ENCODE measurements at regions not wholly inside any gene's neighbourhood (a gene's known extent, or its start where the extent isn't known, plus 50 kb on each side); places are given as distances from the start of the nearest gene placed in this dataset.

DNA sequence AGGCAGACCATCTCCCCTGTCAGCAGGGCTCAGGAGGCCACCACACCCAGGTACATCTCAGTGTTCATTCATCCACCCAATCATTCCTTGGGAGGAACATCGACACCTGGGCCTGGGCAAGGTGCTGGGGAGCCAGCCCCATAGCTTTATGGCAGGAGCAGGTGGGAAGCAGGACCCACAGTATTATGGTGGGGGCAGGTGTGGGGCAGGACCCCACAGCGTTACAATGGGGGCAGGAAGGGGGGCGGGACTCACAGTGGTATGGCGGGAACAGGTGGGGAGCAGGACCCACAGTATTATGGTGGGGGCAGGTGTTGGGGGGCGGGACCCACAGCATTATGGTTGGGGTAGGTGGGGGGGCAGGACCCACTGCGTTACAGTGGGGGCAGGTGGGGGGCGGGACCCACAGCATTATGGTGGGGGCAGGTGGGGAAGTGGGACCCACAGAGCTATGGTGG lies 128.9 kb upstream of the HS6ST1 start:
- H3K4me3 Mint-ChIP-seq: no peak overlapping the region
- DNase-seq (ENCODE audit: low spot score) (no peak), ATAC-seq (no peak)
- peaks cover 16% of the 10 kb centered on the region for H3K4me1 Mint-ChIP-seq
- H3K9me3 Mint-ChIP-seq: peaks cover 10% of the 10 kb centered on the region
- CTCF ChIA-PET: no interaction called here
- no peak for TF ChIP-seq JAZF1 (CRISPR knock-in tag; IDR thresholded peaks at IDR 0.05)
- TF ChIP-seq, protein P1, sequence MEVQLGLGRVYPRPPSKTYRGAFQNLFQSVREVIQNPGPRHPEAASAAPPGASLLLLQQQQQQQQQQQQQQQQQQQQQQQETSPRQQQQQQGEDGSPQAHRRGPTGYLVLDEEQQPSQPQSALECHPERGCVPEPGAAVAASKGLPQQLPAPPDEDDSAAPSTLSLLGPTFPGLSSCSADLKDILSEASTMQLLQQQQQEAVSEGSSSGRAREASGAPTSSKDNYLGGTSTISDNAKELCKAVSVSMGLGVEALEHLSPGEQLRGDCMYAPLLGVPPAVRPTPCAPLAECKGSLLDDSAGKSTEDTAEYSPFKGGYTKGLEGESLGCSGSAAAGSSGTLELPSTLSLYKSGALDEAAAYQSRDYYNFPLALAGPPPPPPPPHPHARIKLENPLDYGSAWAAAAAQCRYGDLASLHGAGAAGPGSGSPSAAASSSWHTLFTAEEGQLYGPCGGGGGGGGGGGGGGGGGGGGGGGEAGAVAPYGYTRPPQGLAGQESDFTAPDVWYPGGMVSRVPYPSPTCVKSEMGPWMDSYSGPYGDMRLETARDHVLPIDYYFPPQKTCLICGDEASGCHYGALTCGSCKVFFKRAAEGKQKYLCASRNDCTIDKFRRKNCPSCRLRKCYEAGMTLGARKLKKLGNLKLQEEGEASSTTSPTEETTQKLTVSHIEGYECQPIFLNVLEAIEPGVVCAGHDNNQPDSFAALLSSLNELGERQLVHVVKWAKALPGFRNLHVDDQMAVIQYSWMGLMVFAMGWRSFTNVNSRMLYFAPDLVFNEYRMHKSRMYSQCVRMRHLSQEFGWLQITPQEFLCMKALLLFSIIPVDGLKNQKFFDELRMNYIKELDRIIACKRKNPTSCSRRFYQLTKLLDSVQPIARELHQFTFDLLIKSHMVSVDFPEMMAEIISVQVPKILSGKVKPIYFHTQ (CRISPR knock-in tag; IDR thresholded peaks at IDR 0.05): no peak
- TF ChIP-seq ZNF263 (CRISPR knock-in tag; IDR thresholded peaks at IDR 0.05; ENCODE audit: low read depth): no peak
- TF ChIP-seq, protein P2, sequence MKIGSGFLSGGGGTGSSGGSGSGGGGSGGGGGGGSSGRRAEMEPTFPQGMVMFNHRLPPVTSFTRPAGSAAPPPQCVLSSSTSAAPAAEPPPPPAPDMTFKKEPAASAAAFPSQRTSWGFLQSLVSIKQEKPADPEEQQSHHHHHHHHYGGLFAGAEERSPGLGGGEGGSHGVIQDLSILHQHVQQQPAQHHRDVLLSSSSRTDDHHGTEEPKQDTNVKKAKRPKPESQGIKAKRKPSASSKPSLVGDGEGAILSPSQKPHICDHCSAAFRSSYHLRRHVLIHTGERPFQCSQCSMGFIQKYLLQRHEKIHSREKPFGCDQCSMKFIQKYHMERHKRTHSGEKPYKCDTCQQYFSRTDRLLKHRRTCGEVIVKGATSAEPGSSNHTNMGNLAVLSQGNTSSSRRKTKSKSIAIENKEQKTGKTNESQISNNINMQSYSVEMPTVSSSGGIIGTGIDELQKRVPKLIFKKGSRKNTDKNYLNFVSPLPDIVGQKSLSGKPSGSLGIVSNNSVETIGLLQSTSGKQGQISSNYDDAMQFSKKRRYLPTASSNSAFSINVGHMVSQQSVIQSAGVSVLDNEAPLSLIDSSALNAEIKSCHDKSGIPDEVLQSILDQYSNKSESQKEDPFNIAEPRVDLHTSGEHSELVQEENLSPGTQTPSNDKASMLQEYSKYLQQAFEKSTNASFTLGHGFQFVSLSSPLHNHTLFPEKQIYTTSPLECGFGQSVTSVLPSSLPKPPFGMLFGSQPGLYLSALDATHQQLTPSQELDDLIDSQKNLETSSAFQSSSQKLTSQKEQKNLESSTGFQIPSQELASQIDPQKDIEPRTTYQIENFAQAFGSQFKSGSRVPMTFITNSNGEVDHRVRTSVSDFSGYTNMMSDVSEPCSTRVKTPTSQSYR (CRISPR knock-in tag; IDR thresholded peaks at IDR 0.05): no peak
- no peak overlapping the region for H3K27ac Mint-ChIP-seq
- H3K27me3 Mint-ChIP-seq (ENCODE audit: low read depth): no peaks in the 10 kb centered on the region
- no peaks in the 10 kb centered on the region for H3K36me3 Mint-ChIP-seq
- POLR2A ChIA-PET: no interaction called here

DNA sequence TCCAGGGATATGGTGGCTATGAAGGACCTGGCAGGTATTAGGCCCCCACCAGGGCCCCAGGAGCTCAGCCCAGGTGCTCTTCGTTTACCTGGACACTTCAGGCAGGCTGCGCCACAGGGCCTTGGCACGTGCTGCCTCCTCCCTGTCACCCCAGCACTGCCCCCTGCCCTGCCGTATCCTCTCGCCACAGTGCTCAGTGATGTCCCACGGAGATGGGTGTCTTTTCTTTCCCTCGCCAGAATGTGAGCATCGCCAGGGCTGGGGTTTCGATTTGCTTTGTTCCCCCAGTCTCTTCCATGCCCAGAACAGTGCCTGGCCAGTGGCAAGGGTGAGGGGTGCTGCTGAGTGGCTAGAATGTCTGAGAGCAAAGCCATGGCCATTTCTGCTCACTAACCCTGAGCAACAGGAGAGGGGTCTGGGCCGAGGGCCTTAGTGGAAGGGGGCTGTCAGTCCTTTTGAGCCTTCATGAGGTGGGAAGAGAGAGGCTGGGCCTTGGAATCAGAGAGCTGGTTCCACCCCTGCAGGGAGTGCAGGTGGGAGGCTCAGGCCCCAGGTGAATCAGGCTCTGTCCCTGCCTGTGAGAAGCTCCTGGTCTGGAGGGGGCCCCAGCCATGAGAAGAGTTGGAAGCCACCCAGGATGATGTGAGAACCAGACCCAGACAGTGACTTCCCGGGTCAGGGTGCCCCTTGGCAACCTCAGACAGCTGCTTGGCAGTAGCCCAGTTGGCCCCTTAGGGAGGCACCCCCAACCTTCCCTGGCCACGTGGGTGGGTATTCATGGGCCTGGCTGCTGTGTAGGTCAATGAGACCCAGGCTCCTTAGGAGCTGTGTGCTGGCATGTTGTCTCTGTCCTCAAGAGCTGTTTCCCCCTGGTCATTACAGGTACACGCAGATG lies 129.9 kb upstream of the HS6ST1 start:
- no peak overlapping the region for H3K27ac Mint-ChIP-seq

DNA sequence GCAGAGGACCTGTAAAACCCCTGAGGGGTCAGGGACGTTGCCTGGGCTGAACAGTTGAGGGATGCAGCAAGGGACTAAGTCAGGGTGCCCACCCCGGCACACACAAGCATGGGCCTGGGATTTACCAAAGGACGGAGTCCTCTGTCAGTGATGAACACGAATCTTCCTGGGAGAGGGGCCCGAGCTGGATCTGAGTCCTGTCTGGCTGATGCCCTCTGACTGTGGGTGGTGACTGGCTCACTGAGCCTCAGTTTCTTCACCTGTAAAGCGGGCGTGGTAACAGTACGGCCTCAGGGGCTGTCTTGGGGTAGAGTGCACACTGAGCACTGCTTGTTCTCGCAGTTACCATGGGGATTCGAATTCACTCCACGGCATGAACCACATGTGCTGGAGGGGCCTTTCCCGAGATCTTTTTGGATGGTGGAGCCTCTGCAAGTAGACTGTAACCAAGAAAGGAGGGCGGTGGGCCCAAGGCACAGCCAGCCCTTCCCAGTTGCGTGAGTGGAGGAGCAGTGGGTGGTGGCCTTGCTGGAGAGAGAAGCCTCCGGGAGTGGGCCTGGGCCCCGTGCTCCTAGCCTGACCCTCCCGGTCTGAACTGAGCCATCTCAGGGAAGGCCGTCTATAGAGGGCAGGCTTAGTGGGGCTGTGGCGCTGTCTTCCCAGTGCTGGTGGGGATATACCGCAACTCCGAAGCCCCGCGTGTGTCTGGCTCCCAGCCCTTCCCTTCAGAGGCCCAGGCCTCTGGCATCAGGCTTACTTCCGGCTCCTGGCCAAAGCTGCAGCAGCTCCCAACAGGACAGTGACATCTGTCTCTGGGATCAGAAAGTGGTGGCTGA lies 130.8 kb upstream of the HS6ST1 start:
- ChIA-PET POLR2A (no interaction called here), CTCF (no interaction called here)
- H3K27ac Mint-ChIP-seq: peak overlapping the region; percentile 36; the same call in 1 of the 2 replicates
- H3K27me3 Mint-ChIP-seq (ENCODE audit: low read depth): no peaks in the 10 kb centered on the region; the same call in 1 of the 2 replicates
- no peak for TF ChIP-seq CREB1 (CRISPR knock-in tag; IDR thresholded peaks at IDR 0.05)
- no peak for TF ChIP-seq RORB (CRISPR knock-in tag; IDR thresholded peaks at IDR 0.05)
- TF ChIP-seq ATF1 (CRISPR knock-in tag; IDR thresholded peaks at IDR 0.05): no peak
- TF ChIP-seq ZNF263 (CRISPR knock-in tag; IDR thresholded peaks at IDR 0.05; ENCODE audit: low read depth): no peak
- TF ChIP-seq TEAD4 (CRISPR knock-in tag; IDR thresholded peaks at IDR 0.05): no peak
- TF ChIP-seq NFE2L1 (CRISPR knock-in tag; IDR thresholded peaks at IDR 0.05): no peak
- no peak for TF ChIP-seq ZNF416 (CRISPR knock-in tag; IDR thresholded peaks at IDR 0.05)
- TF ChIP-seq ZNF121 (CRISPR knock-in tag; IDR thresholded peaks at IDR 0.05): no peak
- no peak for TF ChIP-seq ZNF317 (CRISPR knock-in tag; IDR thresholded peaks at IDR 0.05; ENCODE audit: borderline replicate concordance, low read depth)
- TF ChIP-seq ZNF232 (CRISPR knock-in tag; IDR thresholded peaks at IDR 0.05): no peak
- DNase-seq (ENCODE audit: low spot score) (no peak), ATAC-seq (peak; percentile 89)
- no peak overlapping the region for H3K4me3 Mint-ChIP-seq
- H3K36me3 Mint-ChIP-seq: no peaks in the 10 kb centered on the region
- H3K9me3 Mint-ChIP-seq: peaks cover 17% of the 10 kb centered on the region
- no peaks in the 10 kb centered on the region for H3K4me1 Mint-ChIP-seq

More for the DNA sequence above, 129.9 kb upstream of the HS6ST1 start:
- ATAC-seq (no peak), DNase-seq (ENCODE audit: low spot score) (no peak)
- ChIA-PET CTCF (no interaction called here), POLR2A (no interaction called here)
- Mint-ChIP-seq H3K27me3 (ENCODE audit: low read depth) (no peaks in the 10 kb centered on the region), H3K36me3 (no peaks in the 10 kb centered on the region), H3K9me3 (peaks cover 11% of the 10 kb centered on the region), H3K4me3 (no peak overlapping the region), H3K4me1 (peaks cover 6% of the 10 kb centered on the region)
- TF ChIP-seq ZNF121 (CRISPR knock-in tag; IDR thresholded peaks at IDR 0.05): no peak
- TF ChIP-seq, protein P3, sequence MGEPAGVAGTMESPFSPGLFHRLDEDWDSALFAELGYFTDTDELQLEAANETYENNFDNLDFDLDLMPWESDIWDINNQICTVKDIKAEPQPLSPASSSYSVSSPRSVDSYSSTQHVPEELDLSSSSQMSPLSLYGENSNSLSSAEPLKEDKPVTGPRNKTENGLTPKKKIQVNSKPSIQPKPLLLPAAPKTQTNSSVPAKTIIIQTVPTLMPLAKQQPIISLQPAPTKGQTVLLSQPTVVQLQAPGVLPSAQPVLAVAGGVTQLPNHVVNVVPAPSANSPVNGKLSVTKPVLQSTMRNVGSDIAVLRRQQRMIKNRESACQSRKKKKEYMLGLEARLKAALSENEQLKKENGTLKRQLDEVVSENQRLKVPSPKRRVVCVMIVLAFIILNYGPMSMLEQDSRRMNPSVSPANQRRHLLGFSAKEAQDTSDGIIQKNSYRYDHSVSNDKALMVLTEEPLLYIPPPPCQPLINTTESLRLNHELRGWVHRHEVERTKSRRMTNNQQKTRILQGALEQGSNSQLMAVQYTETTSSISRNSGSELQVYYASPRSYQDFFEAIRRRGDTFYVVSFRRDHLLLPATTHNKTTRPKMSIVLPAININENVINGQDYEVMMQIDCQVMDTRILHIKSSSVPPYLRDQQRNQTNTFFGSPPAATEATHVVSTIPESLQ (CRISPR knock-in tag; IDR thresholded peaks at IDR 0.05): no peak
- no peak for TF ChIP-seq ZNF423 (CRISPR knock-in tag; IDR thresholded peaks at IDR 0.05)
- TF ChIP-seq TP53 (CRISPR knock-in tag; IDR thresholded peaks at IDR 0.05): no peak
- TF ChIP-seq CBFB (CRISPR knock-in tag; IDR thresholded peaks at IDR 0.05; ENCODE audit: low read depth): no peak
- TF ChIP-seq, protein P4, sequence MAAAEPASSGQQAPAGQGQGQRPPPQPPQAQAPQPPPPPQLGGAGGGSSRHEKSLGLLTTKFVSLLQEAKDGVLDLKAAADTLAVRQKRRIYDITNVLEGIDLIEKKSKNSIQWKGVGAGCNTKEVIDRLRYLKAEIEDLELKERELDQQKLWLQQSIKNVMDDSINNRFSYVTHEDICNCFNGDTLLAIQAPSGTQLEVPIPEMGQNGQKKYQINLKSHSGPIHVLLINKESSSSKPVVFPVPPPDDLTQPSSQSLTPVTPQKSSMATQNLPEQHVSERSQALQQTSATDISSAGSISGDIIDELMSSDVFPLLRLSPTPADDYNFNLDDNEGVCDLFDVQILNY (CRISPR knock-in tag; IDR thresholded peaks at IDR 0.05): no peak
- TF ChIP-seq KAT7 (CRISPR knock-in tag; IDR thresholded peaks at IDR 0.05; ENCODE audit: borderline replicate concordance): no peak
- no peak for TF ChIP-seq JAZF1 (CRISPR knock-in tag; IDR thresholded peaks at IDR 0.05)
- no peak for TF ChIP-seq ESRRA (CRISPR knock-in tag; IDR thresholded peaks at IDR 0.05; ENCODE audit: borderline replicate concordance)
